HCT116 (cell line): ENCODE measurements at regions not wholly inside any gene's neighbourhood (a gene's known extent, or its start where the extent isn't known, plus 50 kb on each side); places are given as distances from the start of the nearest gene placed in this dataset.

Experiments
- ATAC-seq: fragments of 200-7000 bp; cut with Tn5 transposase; 2 replicates; pipeline ENCODE4 v1.9.1; 2020; ENCODE audit warnings: mild to moderate bottlenecking, moderate library complexity
- BruUV-seq: library from RNA; stranded (reverse); fragments of 400-500 nt; replicated peaks from 2 replicates; lab custom pipeline; 2021; lab: Mats Ljungman, UMichigan
- CTCF ChIA-PET: fragments of 300-600 bp; sonication (Branson Sonifier 250); formaldehyde crosslinking; loops from one replicate; lab custom pipeline; 2021; ENCODE audit warnings: antibody characterized with exemption; lab: Charles Lee
- POLR2A ChIA-PET: fragments of 300-600, 350-600 bp; sonication (Branson Sonifier 250); formaldehyde crosslinking; loops from one replicate; lab custom pipeline; 2021; ENCODE audit warnings: antibody characterized with exemption; lab: Charles Lee
- RAD21 ChIA-PET, 2 experiments: fragments of 300-600 bp; sonication (Branson Sonifier 250); formaldehyde crosslinking; loops; one replicate each; lab custom pipeline; 2023; ENCODE audit warnings: low total read pairs in 2 of 2; ENCODE audit not compliant: uncharacterized antibody in 2 of 2, unreplicated experiment in 2 of 2, low non-redundant PET in 1 of 2; lab: Charles Lee
- DNase-seq: peaks from one replicate; pipeline ENCODE4 v3.0.0-alpha.2; 2010; ENCODE audit warnings: low read depth, low spot score
- H2AFZ ChIP-seq: fragments of 200-600 bp; shearing (Covaris generic), sonication (generic); 2 replicates; pipeline ENCODE4 v1.6.1; 2017; ENCODE audit warnings: low read depth, mixed run types, mixed read lengths, antibody characterized with exemption, low read length; ENCODE audit not compliant: poor library complexity, severe bottlenecking
- H3K27ac ChIP-seq: 2 replicates; pipeline ENCODE4 v1.5.1; 2012; ENCODE audit warnings: low read depth, low read length
- H3K27me3 ChIP-seq: fragments of 200-600 bp; sonication (generic); 2 replicates; pipeline ENCODE4 v1.6.1; 2016; ENCODE audit warnings: mixed run types, low read length, mixed read lengths; ENCODE audit not compliant: insufficient read depth
- H3K36me3 ChIP-seq, 2 experiments: fragments of 200-500 bp in 1 of 2; fragments of 200-600 bp in 1 of 2; sonication (Bioruptor generic) in 1 of 2; sonication (generic) in 1 of 2; 2 replicates each; pipeline versions ENCODE4 v1.5.1 to v1.6.1; 2014 to 2016; ENCODE audit warnings: low read length in 2 of 2, inconsistent platforms in 1 of 2, mixed read lengths in 1 of 2, mixed run types in 1 of 2; ENCODE audit not compliant: insufficient read depth in 2 of 2, control insufficient read depth in 1 of 2
- H3K4me1 ChIP-seq, 2 experiments: fragments of 200-600 bp in 1 of 2; sonication (generic) in 1 of 2; 2 replicates each; pipeline versions ENCODE4 v1.5.1 to v1.6.1; 2012 to 2017; ENCODE audit warnings: low read length in 2 of 2, inconsistent platforms in 1 of 2, mild to moderate bottlenecking in 1 of 2, mixed read lengths in 1 of 2, mixed run types in 1 of 2, moderate library complexity in 1 of 2; ENCODE audit not compliant: insufficient read depth in 2 of 2, control insufficient read depth in 1 of 2
- H3K4me2 ChIP-seq: fragments of 200-600 bp; sonication (generic); 2 replicates; pipeline ENCODE4 v1.6.1; 2017; ENCODE audit warnings: mixed run types, low read length, mixed read lengths
- H3K4me3 ChIP-seq, 2 experiments: fragments of 200-600 bp in 1 of 2; sonication (generic) in 1 of 2; replicated peaks in 1 of 2; 2 replicates each; pipeline ENCODE4 v1.5.1; 2011 to 2016; ENCODE audit warnings: low read length in 2 of 2, control low read depth in 1 of 2, low read depth in 1 of 2, mild to moderate bottlenecking in 1 of 2, mixed read lengths in 1 of 2, mixed run types in 1 of 2
- H3K79me2 ChIP-seq: fragments of 200-600 bp; sonication (generic); 2 replicates; pipeline ENCODE4 v1.6.1; 2017; ENCODE audit warnings: mild to moderate bottlenecking, mixed run types, low read length, moderate library complexity, mixed read lengths; ENCODE audit not compliant: insufficient read depth
- H3K9ac ChIP-seq: fragments of 200-600 bp; sonication (generic); 2 replicates; pipeline ENCODE4 v1.6.1; 2016; ENCODE audit warnings: low read length, mixed read lengths
- H3K9me2 ChIP-seq: fragments of 200-600 bp; sonication (generic), shearing (Covaris generic); 2 replicates; pipeline ENCODE4 v1.6.1; 2017; ENCODE audit warnings: mixed run types, mild to moderate bottlenecking, moderate library complexity; ENCODE audit not compliant: insufficient read depth
- H3K9me3 ChIP-seq, 2 experiments: fragments of 200-500 bp in 1 of 2; fragments of 200-600 bp in 1 of 2; sonication (Bioruptor generic) in 1 of 2; sonication (generic) in 1 of 2; 2 replicates each; pipeline ENCODE4 v1.6.1; 2014 to 2017; ENCODE audit warnings: low read length in 2 of 2, mixed read lengths in 2 of 2, inconsistent platforms in 1 of 2, low read depth in 1 of 2, mild to moderate bottlenecking in 1 of 2, mixed run types in 1 of 2, moderate library complexity in 1 of 2; ENCODE audit not compliant: control insufficient read depth in 1 of 2, insufficient read depth in 1 of 2
- H4K20me1 ChIP-seq: fragments of 200-600 bp; sonication (generic), shearing (Covaris generic); 2 replicates; pipeline ENCODE4 v1.6.1; 2017; ENCODE audit warnings: mixed run types, mild to moderate bottlenecking, moderate library complexity; ENCODE audit not compliant: insufficient read depth
- ATF3 ChIP-seq: IDR thresholded peaks from 2 replicates; pipeline ENCODE4 v1.6.1; 2012
- CBX3 ChIP-seq: IDR thresholded peaks from 2 replicates; pipeline ENCODE4 v1.6.1; 2012; ENCODE audit warnings: low read depth
- CEBPB ChIP-seq: IDR thresholded peaks from 2 replicates; pipeline ENCODE4 v1.6.1; 2012; ENCODE audit warnings: low read depth
- CTCF ChIP-seq, 3 experiments: fragments of 200-600 bp in 1 of 3; sonication (generic) in 1 of 3; IDR thresholded peaks in 2 of 3; conservative IDR thresholded peaks in 1 of 3; 2 replicates each; pipeline ENCODE4 v1.5.1; 2012 to 2017; ENCODE audit warnings: low read depth in 2 of 3, low read length in 2 of 3, antibody characterized with exemption in 1 of 3, borderline replicate concordance in 1 of 3, control low read depth in 1 of 3, mild to moderate bottlenecking in 1 of 3, mixed read lengths in 1 of 3, mixed run types in 1 of 3, moderate library complexity in 1 of 3; ENCODE audit not compliant: insufficient read depth in 1 of 3
- EZH2phosphoT487 ChIP-seq: fragments of 200-600 bp; IDR thresholded peaks from 2 replicates; pipeline ENCODE4 v1.6.1; 2018; ENCODE audit warnings: antibody characterized with exemption, borderline replicate concordance
- JUND ChIP-seq: IDR thresholded peaks from 2 replicates; pipeline ENCODE4 v1.6.1; 2012
- MAX ChIP-seq: IDR thresholded peaks from 2 replicates; pipeline ENCODE4 v1.6.1; 2012
- RAD21 ChIP-seq: IDR thresholded peaks from 2 replicates; pipeline ENCODE4 v1.6.1; 2012; ENCODE audit warnings: low read depth, mild to moderate bottlenecking
- REST ChIP-seq: IDR thresholded peaks from 2 replicates; pipeline ENCODE4 v1.6.1; 2012; ENCODE audit warnings: low read depth
- SRF ChIP-seq: IDR thresholded peaks from 2 replicates; pipeline ENCODE4 v1.6.1; 2012; ENCODE audit warnings: low read depth
- ZFX ChIP-seq: fragments of 450-650 bp; IDR thresholded peaks from 2 replicates; pipeline ENCODE4 v1.6.1; 2017
- ZNF274 ChIP-seq: fragments of 200-500 bp; sonication (Bioruptor generic); IDR thresholded peaks from 2 replicates; pipeline ENCODE4 v1.6.1; 2014; ENCODE audit warnings: mild to moderate bottlenecking, low read depth, low read length, inconsistent platforms
- intact Hi-C: fragments of 100-400 bp; cut with micrococcal nuclease; formaldehyde crosslinking; loops from 2 replicates; pipeline ENCODE4 v1.10.0; 2022

- DNase-seq (no peak), ATAC-seq (no peak)
- Histone ChIP-seq H3K36me3 (no peaks in the 10 kb centered on the region), H3K9me2 (no peaks in the 10 kb centered on the region), H3K9me3 (no peaks in the 10 kb centered on the region), H3K4me2 (no peak overlapping the region), H3K27me3 (no peaks in the 10 kb centered on the region), H2AFZ (no peak overlapping the region), H3K9ac (no peak overlapping the region), H3K4me1 (no peaks in the 10 kb centered on the region), H3K79me2 (no peaks in the 10 kb centered on the region), H3K27ac (no peak overlapping the region), H4K20me1 (no peaks in the 10 kb centered on the region), H3K4me3 (no peak overlapping the region)
- no TSS peak for BruUV-seq
- ChIA-PET CTCF (no interaction called here), POLR2A (no interaction called here), RAD21 (no interaction called here)
- TF ChIP-seq CTCF (IDR thresholded peaks at IDR 0.05 in 2 of 3, conservative IDR thresholded peaks at IDR 0.05 in 1 of 3; ENCODE audit: borderline replicate concordance in 1 of 3, insufficient read depth in 1 of 3, low read depth in 2 of 3, low read length in 2 of 3) (no peak), REST (no peak), ZFX (no peak), SRF (no peak), ATF3 (no peak), ZNF274 (no peak), JUND (no peak), CEBPB (no peak), MAX (no peak), EZH2phosphoT487 (no peak), CBX3 (no peak), RAD21 (no peak)
- intact Hi-C loops, result no loop called here
These were observed 215.1 kb upstream of the SFRP2 start for GRCh38 chr4:154004016-154004415.
